H1 (cell line): ENCODE measurements at regions not wholly inside any gene's neighbourhood (a gene's known extent, or its start where the extent isn't known, plus 50 kb on each side); places are given as distances from the start of the nearest gene placed in this dataset.

Experiments
- CTCF ChIP-seq, 3 experiments: IDR thresholded peaks; 1 replicate in 2 of 3; 2 replicates in 1 of 3; pipeline versions ENCODE4 v1.5.1 to v1.6.1; 2011; ENCODE audit warnings: low read length in 3 of 3, mild to moderate bottlenecking in 3 of 3, inconsistent platforms in 2 of 3, low read depth in 1 of 3, moderate library complexity in 1 of 3; ENCODE audit not compliant: insufficient read depth in 1 of 3; ENCODE audit errors: control extremely low read depth in 1 of 3
- EP300 ChIP-seq, 2 experiments: IDR thresholded peaks; 1 replicate in 1 of 2; 2 replicates in 1 of 2; pipeline ENCODE4 v1.6.1; 2011 to 2012; ENCODE audit warnings: low read depth in 2 of 2, low read length in 2 of 2, mild to moderate bottlenecking in 2 of 2, borderline replicate concordance in 1 of 2, inconsistent platforms in 1 of 2, moderate library complexity in 1 of 2
- KDM5A ChIP-seq: fragments of 200-600 bp; IDR thresholded peaks from 2 replicates; pipeline ENCODE4 v1.7.1; 2012; ENCODE audit warnings: mild to moderate bottlenecking, low read length, inconsistent platforms, mixed read lengths
- MAX ChIP-seq: IDR thresholded peaks from 2 replicates; pipeline ENCODE4 v1.6.1; 2012; ENCODE audit warnings: inconsistent platforms
- SIX5 ChIP-seq: IDR thresholded peaks from 2 replicates; pipeline ENCODE4 v1.6.1; 2011; ENCODE audit warnings: mild to moderate bottlenecking, low read depth, low read length
- YY1 ChIP-seq: IDR thresholded peaks from 2 replicates; pipeline ENCODE4 v1.6.1; 2011; ENCODE audit warnings: low read depth, mild to moderate bottlenecking, low read length

GRCh38 chr16:85998171-85998867 is 99.4 kb downstream of the IRF8 start:
- no peak for TF ChIP-seq YY1
- TF ChIP-seq CTCF (IDR thresholded peaks at IDR 0.05; ENCODE audit: control extremely low read depth in 1 of 3, insufficient read depth in 1 of 3, low read depth in 1 of 3, low read length in 3 of 3): no peak
- TF ChIP-seq SIX5: no peak
- no peak for TF ChIP-seq KDM5A
- TF ChIP-seq MAX: no peak
- TF ChIP-seq EP300 (IDR thresholded peaks at IDR 0.05; ENCODE audit: borderline replicate concordance in 1 of 2, low read depth in 2 of 2, low read length in 2 of 2): no peak
